GM21786 (cell line): ENCODE measurements at regions not wholly inside any gene's neighbourhood (a gene's known extent, or its start where the extent isn't known, plus 50 kb on each side); places are given as distances from the start of the nearest gene placed in this dataset.

ENCODE experiments used
- ATAC-seq: cut with Tn5 transposase; IDR thresholded peaks from one replicate; pipeline ENCODE4 v1.9.1; 2021; ENCODE audit not compliant: unreplicated experiment

DNA sequence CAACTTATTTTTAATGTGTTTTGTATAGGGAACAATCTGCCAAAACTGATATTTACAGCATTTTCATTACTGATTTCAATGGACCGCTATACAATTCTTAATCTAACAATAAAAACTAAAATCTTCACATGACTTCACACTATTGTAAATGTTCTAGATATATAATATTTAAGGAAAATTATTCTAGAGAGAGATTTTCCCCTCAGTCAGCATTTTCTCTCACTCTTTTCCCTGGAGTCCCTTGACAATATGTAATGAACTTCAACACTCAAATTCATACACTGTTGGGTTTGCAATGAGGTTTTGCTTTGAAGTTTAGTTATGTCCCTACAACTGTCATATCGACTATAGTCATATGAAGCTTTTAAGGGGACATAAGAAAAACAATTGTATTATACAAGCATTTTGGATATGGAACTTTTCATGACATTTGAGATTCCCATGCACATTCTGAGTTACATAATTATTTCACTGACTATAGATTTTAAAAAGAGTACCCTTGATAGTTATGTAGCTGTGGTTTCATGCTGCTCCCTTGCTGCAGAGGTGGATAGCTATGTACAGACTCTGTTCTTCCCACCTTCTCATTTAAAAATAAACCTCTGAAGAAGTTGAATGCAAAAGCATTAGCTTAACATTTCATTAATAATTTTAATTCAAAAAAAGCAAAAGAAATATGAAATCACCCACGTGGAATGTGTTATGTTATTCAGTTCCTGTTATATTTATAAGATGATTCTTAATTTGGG, 338.5 kb downstream of the AKAIN1 start:
- no peak for ATAC-seq

DNA sequence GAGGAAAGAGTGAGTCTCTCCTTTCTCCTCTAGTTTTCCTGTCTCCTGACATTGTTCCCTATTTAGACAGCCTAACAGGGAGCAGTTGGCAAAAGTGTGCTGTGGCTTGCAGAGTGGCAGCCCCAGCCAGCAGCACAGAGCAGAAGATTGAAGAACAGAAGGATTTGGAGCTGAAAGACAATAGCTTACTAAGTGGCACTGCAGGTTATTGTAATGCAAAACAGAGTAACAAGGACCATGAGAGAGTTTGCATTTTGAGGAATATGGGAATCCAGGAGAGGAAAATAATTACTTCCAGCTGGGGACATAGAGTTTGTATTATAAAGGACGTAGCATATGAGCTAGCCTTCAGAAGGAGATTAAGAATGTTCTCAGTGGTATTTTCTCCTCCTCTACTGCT, 342.4 kb downstream of the AKAIN1 start:
- ATAC-seq, result no peak

DNA sequence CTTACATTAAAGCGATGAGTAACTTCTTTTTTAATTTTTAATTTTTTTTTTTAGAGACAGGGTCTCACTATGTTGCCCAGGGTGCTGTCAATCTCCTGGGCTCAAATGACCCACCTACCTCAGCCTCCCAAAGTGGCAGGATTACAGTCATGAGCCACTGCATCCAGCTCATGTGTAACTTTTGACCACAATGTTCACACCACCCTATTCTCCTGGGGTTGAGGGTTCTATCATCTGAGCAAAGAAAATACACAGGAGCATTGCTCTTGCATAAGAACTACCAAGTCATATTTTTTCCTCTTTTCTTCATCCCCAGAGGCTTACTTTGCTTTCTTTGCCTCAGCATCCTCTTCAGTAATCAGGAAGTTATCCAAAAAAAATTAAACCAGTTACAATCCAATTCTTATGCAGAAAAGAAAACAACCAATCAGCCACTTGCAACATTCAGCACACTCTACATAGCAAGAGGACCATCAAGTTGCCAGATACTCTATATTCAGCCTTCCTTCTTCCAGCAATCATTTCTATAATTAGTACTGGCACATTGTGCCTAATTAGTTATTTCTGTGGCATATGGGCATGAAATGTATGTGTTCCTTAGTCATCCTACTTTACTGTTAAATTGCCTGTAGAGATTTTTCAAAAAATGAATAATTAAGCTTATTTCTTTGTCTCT, 345.6 kb downstream of the AKAIN1 start:
- no peak for ATAC-seq

DNA sequence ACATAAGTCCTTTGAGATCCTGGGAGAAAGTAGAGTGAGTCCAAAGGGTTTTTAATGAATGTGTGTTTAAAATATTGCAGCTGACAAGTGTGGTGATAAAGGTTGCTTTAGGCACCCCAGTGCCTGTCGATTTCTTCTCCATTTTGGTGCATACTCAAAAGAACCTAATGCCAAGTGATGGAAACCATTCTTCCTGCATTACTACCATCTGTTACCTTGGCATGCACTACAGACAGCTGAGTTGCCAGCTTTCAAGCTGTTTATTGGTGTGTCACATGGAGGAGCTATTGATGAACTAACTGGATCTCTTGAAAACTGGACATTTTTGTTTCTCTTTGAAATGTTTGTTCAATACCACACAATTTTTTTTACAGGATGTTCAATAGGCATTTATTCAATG, 350.0 kb downstream of the AKAIN1 start:
- no peak for ATAC-seq

DNA sequence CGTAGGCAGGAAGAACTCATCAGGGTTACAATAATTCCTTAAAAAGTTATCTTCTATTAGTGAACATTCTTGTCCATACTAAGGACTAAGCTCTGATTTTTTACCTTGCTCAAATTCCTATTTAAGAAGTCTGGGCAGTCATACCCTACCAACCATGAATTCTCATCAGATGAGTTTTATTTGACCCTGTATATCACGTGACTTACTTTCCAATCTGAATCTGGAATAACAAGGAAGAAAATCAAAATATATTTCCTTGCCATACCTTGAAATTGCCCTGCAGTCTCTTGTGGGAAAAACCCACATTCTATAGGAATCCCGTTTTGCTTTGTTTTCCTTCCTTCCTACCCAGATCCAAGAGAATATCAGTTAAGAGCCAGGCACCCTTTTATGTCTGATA, 352.7 kb downstream of the AKAIN1 start:
- ATAC-seq, result no peak

DNA sequence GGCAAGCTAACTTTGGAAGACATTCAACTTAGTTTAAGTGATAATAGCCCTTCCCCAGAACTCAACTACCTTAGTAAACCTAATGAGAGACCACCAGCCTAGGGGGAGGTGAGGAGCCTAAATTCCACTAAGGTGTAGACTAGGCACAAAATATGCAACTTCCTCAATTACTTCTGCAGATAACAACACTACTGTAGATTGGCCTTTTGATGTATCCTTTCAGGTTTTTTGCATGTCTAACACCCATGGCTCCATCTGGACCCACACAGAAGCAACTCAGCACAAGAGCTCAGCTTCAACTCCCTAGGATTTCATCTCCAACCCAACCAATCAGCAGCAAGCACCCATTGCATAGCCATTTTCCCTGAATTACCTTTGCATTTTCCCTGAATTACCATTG, 353.3 kb downstream of the AKAIN1 start:
- no peak for ATAC-seq

DNA sequence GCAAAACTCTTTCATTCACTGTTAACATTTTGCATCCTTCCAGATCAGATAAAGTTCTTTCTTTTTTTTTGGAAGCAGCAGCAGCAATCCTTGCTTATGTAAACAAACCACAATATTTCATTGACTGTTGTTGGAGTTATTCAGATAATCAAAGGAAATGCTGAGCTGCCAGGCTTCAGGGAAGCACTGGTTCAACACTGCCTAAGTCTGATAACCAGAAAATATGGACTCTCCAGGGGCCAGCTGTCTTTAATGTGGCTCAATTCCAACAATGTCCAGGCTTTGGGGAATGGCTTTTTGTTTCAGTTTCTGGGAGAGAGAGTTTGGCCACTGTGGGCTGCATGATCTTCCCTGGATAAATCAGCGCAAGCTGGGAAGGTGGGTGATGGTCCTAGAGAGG, 354.3 kb downstream of the AKAIN1 start:
- no peak for ATAC-seq

DNA sequence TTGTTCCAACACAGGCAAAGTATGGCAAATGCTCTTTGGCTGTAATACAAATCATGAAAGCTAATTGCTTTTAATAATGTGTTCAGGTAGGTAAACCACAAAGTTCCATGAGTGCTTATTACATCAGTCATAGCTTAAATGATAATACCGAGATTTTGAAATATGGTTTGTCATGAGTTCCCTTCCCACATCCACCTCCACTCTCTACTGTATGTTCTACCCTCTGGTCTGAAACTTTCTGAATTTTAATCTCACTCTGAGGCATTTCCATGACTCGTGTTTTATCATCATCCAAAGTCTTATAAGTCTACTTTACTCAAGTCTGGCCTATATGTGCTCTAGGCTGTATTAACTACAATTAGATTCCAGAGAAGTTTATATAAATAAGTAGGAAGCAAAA, 354.8 kb downstream of the AKAIN1 start:
- ATAC-seq, result no peak

DNA sequence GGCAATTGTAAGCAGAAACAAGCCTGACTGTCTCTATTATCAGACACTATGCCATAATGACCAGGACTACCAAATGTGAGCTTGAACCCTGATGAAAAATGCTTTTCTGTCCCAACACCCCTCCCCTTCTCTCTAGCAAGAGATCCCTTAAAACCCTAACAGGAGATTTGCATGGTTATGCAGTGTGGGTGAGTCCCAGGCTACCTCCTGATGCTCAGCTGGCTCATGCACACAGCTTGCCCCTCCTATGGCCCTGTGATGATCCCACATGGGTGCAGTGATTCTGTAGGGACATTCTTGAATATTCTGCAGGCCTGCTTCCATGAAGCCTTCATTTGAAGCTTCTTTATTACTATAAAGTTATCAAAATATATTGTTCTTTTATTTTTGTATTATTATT, 357.4 kb downstream of the AKAIN1 start:
- ATAC-seq, result no peak

DNA sequence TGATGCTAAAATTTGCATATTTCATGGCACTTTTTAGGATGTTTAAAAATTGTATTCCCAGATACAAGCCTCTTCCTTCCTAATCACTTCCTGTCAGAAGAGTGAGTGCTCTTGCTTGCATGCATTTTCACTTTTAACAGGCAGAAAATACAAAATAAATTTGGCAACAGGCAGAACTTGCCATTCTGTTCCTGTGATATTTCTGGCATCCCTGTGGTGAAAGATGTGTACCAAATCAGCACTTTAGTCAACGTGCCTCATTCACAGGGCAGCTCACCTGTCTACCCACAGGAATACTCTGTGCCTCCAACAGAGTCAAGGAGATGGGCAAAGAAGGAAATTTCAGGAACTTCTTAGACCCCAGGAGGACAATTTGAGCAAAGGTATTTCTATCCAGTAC, 360.9 kb downstream of the AKAIN1 start:
- no peak for ATAC-seq

DNA sequence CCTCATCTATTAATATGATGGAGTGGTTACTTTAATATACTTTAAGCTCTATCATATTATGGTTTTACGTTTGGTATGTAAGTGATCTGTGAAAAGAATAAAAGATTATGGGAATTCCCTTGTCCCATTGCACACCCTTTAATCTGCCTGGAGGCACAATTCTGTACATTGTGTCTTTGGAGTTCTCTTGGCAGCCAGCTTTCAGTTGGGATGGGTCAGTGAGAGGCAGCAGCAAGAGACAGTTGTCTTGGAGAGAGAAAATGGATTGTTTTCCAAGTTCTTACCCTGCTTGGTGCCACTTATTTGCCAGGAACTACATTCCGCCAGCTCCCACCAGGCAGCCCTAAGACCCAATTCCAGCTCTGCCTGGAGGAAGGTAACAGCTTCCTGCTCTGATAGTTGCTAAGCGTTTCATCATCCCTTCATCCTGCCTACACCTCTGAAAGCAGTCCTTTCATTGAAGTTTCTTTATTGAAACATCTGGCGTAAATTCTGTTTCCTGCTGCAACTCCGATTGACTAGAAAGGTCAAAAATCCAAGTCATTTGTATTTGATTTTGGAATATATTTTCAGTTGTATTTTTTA, 365.2 kb downstream of the AKAIN1 start:
- ATAC-seq, result no peak

DNA sequence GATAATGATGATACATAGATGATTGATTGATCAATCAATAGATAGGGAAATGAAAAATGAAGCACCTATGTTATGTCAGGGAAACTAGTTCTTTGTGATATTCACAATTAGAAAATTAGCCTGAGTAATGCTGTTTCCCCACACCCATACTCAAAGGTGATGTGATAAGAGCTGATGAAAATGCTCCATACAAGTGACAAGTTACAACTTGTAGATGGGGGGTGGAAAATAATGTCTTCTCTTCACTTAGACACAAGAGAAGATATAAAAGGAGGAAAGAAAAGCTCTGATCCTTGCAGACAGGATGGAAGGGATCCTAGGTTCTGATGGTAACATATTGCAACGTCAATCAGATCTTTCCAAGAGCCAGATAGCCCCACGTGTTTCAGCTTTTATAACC, 365.9 kb downstream of the AKAIN1 start:
- ATAC-seq, result no peak

DNA sequence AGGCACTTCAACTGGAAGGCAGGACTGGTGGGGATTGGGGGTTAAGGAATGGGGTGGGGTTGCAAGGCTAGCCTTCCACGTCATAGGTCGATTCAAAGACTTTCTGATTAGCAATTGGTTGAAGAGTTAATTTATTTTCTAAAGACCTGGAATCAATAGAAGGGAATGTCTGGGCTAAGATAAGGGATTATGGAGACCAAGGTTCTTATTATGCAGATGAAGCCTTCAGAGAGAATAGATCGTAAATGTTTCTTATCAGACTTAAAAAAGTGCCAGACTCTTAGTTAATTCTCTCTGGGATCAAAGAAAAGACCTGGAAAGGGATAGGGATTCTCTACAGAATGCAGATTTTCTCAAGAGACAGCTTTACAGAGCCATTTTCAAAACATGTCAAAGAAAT, 368.0 kb upstream of the DLGAP1 start:
- no peak for ATAC-seq

DNA sequence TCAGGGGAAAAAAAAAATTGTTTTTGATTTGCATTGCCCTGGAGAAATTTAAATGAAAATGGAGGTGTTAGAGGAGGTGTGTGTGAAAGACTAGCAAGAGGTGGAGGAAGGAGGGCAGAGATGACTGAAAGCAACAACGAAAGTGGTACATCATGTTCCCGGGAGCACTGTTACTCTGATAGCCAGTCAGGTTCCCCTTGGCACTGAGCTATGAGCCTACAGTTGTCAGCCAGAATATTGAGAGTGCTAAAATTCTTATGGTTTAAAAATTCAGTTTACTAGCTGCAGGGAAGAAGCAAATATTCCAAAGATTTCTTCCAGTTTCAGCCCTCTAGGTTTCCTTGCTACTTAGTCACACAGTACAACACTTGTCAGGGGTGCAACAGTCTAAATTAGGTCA, 366.7 kb upstream of the DLGAP1 start:
- ATAC-seq, result no peak

DNA sequence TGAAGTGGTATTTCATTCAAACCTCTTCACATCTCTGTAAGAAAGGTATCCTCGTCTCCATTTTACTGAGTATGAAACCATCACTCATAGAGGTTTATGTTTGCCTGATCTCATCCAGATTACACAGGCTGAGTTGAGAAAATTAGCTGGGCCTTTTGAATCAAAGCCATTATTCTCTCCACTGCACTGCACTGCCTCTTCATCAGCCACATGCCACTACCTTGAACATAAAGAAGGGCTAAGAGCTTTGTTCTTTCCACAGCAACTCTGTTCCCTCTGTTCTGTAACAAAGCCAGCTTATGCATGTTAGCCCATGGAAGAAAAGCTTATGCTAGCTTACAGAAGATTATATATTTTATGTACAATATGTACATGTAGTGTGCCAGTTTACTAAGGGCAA, 362.6 kb upstream of the DLGAP1 start:
- ATAC-seq, result no peak

DNA sequence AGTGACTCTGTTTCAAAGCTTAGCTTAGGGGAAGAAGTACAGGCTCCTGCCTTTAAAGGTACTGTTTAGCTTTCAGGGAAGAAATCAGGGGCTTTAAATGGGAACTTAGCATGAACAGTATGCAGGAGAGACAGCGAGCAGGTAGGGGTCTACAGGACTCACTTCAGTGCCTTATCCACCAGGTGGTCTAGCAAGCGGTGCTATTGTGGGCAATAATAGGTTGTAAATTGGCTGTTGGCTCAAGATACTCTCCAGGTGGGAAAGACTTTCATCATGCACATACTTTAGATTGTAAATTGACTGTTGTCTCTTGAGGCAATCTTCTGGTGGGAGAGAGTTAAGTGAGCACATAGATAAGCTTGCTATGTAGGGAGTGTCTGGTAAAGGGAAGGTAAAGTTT, 358.6 kb upstream of the DLGAP1 start:
- ATAC-seq, result no peak

DNA sequence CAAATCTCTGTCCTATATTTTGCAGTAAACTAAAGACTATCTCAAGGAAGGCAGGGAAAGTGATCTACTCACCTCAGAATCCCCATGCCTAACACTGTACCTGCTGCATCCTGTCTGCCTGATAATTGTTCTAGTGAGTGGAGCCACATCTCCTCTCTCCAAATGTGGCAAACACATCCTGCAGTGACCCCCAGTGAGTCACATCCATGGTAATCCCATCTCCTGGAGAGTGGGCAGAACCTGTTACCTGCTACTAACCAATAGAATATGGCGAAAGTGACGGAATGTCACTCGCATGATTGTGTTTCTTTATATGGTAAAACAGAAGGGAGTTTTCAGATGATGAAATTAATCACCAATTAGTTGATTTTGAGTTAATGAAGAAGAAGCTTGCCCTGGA, 353.8 kb upstream of the DLGAP1 start:
- no peak for ATAC-seq

DNA sequence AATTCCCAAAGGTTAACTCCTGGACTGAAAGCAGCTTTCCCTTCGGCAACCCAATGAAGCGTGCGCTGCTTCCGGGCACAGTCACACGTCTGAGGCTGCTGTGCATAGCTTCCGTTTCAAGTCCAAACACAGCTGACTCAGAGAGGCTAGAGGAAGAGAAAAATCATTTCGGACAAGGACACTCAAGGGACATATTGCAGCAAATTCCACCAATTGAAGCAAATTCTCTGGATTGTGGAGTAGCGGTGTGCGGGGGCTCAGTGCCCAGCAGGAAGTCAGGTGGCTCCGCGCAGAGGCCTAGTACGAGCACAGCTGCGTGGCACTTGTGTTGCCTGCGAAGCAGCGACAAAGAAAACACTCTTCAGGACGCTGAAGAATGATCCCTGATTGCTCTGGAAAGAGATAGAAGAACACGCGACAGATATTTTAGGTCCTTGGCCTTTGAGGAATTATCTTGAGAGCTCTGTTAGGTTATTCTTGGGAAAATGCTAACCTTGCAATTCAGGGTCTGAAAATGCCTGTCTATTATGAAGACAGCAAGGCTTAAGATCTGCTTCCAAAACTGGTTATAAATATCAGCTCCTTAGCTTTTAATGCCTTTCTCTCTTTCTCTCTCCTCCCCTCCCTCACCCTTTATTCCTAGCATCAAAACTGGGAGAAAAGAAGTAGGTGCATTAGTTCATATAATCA, 352.6 kb upstream of the DLGAP1 start:
- no peak for ATAC-seq

DNA sequence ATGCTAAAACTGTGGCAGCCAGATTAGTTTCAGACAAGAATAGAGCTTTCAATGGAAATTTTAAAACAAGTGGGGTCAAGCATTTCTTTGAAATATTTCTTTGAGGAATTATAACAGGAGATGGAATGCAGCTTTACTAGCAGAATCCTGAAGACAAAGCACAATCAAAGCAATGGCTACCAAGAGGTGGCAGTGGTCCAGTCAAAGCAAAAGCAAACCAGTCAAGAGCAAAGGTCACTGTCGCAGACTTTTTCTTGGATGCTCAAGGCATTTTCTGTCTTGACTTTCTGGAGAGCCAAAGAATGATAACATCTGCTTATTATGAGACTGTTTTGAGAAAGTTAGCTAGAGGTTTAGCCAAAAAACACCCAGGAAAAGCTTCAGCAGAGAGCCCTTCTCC, 351.2 kb upstream of the DLGAP1 start:
- no peak for ATAC-seq

DNA sequence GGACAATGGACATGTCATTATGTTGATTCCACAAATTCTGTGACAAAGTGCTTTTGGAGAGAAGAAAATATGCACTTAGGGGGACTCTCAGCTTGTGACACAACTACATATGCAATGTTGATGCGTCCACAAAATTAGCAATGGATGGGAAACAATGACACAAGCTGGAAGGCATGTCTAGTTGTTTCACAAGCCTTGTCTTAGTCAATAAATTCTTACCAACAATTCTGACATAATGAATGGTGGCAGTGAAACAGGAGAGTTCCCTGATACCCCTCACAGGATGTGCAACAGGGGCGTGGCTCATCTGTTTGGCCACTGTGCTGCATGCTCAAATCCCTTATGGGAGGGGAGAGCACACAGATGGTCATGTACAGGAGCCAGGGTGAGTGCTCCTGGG, 347.2 kb upstream of the DLGAP1 start:
- ATAC-seq, result no peak

DNA sequence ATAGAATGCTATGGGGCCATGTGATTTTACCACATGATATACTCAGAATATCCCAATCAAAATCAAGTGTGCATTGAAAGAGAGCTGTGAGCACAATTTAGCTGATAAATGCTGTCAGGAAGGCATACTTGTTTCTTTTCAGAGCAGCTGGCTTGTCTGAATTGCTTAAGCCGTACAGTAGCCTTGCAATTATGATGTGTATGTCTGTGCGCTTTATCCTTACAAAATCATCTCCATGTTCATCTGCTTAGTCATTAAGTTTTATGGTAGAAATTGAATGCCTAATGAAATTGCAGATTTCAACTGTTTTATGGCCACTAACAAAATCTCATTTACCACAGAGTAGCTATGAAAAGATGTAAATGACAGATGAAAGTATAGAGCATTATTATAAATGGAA, 346.0 kb upstream of the DLGAP1 start:
- ATAC-seq, result no peak
